ENCODE measurements at regions not wholly inside any gene's neighbourhood (a gene's known extent, or its start where the extent isn't known, plus 50 kb on each side); places are given as distances from the start of the nearest gene placed in this dataset.

GRCh38 chr13:26456650-26457049 is 100.8 kb upstream of the WASF3 start:
- no peak for DNase-seq (ENCODE audit: low read depth in 2 of 2)

GRCh38 chr13:26457212-26457611 is 100.3 kb upstream of the WASF3 start:
- no peak for DNase-seq (ENCODE audit: low read depth in 2 of 2)

- no peak for DNase-seq (ENCODE audit: low read depth in 2 of 2)
Observed at GRCh38 chr13:26458196-26458749, 99.2 kb upstream of the WASF3 start.

- DNase-seq (ENCODE audit: low read depth in 2 of 2): no peak
Observed at GRCh38 chr13:26459276-26460131, 98.0 kb upstream of the WASF3 start.

GRCh38 chr13:26460648-26461047 is 96.8 kb upstream of the WASF3 start:
- no peak for DNase-seq (ENCODE audit: low read depth in 2 of 2)

GRCh38 chr13:26463296-26463695 is 94.2 kb upstream of the WASF3 start:
- no peak for DNase-seq (ENCODE audit: low read depth in 2 of 2)

- DNase-seq (ENCODE audit: low read depth in 2 of 2): no peak
Observed at GRCh38 chr13:26463848-26464247, 93.6 kb upstream of the WASF3 start.

- no peak for DNase-seq (ENCODE audit: low read depth in 2 of 2)
Observed at GRCh38 chr13:26465514-26465913, 92.0 kb upstream of the WASF3 start.

GRCh38 chr13:26465954-26466353 is 91.5 kb upstream of the WASF3 start:
- no peak for DNase-seq (ENCODE audit: low read depth in 2 of 2)

- no peak for DNase-seq (ENCODE audit: low read depth in 2 of 2)
Observed at GRCh38 chr13:26468265-26468801, 89.2 kb upstream of the WASF3 start.

- no peak for DNase-seq (ENCODE audit: low read depth in 2 of 2)
Observed at GRCh38 chr13:26469602-26470001, 87.9 kb upstream of the WASF3 start.

- no peak for DNase-seq (ENCODE audit: low read depth in 2 of 2)
Observed at GRCh38 chr13:26471807-26472206, 85.7 kb upstream of the WASF3 start.

GRCh38 chr13:26473571-26474230 is 83.8 kb upstream of the WASF3 start:
- no peak for DNase-seq (ENCODE audit: low read depth in 2 of 2)

GRCh38 chr13:26474286-26474685 is 83.2 kb upstream of the WASF3 start:
- DNase-seq (ENCODE audit: low read depth in 2 of 2): no peak

- DNase-seq (ENCODE audit: low read depth in 2 of 2): no peak
Observed at GRCh38 chr13:26475176-26476110, 82.0 kb upstream of the WASF3 start.

- DNase-seq (ENCODE audit: low read depth in 2 of 2): no peak
Observed at GRCh38 chr13:26476111-26476781, 81.2 kb upstream of the WASF3 start.

GRCh38 chr13:26476782-26477142 is 80.7 kb upstream of the WASF3 start:
- DNase-seq (ENCODE audit: low read depth in 2 of 2): no peak

GRCh38 chr13:26477681-26478080 is 79.8 kb upstream of the WASF3 start:
- no peak for DNase-seq (ENCODE audit: low read depth in 2 of 2)

- no peak for DNase-seq (ENCODE audit: low read depth in 2 of 2)
Observed at GRCh38 chr13:26480246-26480855, 77.1 kb upstream of the WASF3 start.

GRCh38 chr13:26482451-26483197 is 74.9 kb upstream of the WASF3 start:
- peak; percentile 31 to 37 for DNase-seq (ENCODE audit: low read depth in 2 of 2)

Data from stimulated activated CD4-positive, alpha-beta T cell treated with anti-CD3 and anti-CD28 coated beads, Interleukin-1b, Interleukin-23, amount 100 ng/mL, for 4 hours (primary cell).